ENCODE measurements at regions not wholly inside any gene's neighbourhood (a gene's known extent, or its start where the extent isn't known, plus 50 kb on each side); places are given as distances from the start of the nearest gene placed in this dataset.

DNA sequence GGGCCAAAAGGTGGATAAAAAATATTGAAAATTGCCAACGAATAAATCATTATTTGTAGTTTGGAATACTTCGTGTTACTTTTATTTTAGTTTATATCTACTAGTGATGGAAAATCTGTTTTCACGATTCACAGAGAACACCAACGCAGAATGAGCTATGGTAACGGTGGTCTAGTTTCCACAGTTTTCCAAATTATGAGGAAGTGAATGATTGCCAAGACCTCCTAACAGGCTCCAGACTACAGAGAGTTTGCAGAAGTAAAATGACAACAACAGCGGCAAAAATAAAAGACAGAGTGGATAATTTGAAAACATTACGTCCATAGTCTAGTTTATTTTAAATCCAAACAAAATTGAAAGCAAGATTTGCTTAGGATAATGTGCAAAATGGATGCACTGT, 57.0 kb upstream of the AIG1 start:
- TF ChIP-seq NR3C1 (IDR thresholded peaks at IDR 0.05) (no peak), SMC3 (IDR thresholded peaks at IDR 0.05) (no peak)
- TF ChIP-seq, protein P1, sequence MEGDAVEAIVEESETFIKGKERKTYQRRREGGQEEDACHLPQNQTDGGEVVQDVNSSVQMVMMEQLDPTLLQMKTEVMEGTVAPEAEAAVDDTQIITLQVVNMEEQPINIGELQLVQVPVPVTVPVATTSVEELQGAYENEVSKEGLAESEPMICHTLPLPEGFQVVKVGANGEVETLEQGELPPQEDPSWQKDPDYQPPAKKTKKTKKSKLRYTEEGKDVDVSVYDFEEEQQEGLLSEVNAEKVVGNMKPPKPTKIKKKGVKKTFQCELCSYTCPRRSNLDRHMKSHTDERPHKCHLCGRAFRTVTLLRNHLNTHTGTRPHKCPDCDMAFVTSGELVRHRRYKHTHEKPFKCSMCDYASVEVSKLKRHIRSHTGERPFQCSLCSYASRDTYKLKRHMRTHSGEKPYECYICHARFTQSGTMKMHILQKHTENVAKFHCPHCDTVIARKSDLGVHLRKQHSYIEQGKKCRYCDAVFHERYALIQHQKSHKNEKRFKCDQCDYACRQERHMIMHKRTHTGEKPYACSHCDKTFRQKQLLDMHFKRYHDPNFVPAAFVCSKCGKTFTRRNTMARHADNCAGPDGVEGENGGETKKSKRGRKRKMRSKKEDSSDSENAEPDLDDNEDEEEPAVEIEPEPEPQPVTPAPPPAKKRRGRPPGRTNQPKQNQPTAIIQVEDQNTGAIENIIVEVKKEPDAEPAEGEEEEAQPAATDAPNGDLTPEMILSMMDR (IDR thresholded peaks at IDR 0.05), result no peak

All from A549 (cell line).